KBM-7 (cell line): ENCODE measurements at regions not wholly inside any gene's neighbourhood (a gene's known extent, or its start where the extent isn't known, plus 50 kb on each side); places are given as distances from the start of the nearest gene placed in this dataset.

Experiments used
- DNase-seq: peaks from one replicate; pipeline ENCODE4 v3.0.0-alpha.2; 2015
- in situ Hi-C: fragments of 300-500 bp; cut with MboI; formaldehyde crosslinking; loops from 2 replicates; pipeline ENCODE4 v1.14.3; 2020; ENCODE audit warnings: low sequenced_read_pairs, low pct_unique_long_range_greater_than_20kb, mixed read lengths

DNA sequence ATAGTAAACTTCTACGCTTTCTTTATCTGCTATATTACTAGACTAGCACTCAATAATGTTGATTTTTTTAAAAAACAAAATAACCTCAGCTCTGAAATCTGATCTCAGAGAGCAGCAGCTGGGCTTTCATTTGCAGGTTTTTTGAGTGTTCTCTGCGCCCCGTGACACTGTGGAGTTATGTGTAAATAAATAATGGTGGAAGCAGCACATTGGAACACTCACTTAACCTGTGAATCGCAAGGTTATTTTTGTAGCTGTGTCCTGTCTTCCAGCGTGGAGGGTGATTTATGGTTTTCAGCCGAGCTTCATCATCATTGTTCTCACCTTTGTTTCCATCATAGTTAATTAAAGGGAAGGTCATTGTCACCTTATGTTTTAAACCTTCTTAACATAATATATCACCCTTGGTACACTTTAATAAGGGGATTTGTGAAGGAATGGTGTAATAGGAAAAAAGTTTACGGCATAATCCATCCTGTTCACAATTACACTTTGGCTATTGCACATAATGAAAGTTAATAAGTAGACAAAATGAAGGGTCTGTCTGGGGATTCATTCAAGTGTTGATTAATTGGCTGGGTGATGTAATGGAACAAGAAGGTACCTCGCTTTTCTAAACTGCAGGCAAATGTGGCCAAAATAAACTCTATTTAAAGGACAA is 493.3 kb upstream of the ADAMTS16 start:
- in situ Hi-C loops, result no loop called here
- DNase-seq, result no peak

DNA sequence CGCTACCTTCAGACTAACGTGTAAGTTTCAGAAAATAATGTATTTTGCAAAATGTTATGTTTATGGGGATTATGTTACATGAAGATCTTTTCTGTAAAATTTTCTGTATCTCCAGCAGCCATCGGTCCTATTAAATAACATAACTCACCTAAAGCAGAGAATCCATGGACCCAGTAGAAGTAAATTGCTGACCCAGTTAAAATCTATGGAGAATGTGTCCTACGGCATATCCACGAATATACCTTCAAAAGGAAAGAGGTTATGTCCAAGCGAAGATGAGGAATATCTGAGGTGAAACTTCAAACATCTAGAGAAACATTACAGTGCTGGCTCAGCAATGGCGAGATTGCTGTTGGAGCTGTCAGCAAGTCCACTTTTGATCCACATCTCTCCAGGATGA is 492.2 kb upstream of the ADAMTS16 start:
- in situ Hi-C loops, result no loop called here
- no peak for DNase-seq

DNA sequence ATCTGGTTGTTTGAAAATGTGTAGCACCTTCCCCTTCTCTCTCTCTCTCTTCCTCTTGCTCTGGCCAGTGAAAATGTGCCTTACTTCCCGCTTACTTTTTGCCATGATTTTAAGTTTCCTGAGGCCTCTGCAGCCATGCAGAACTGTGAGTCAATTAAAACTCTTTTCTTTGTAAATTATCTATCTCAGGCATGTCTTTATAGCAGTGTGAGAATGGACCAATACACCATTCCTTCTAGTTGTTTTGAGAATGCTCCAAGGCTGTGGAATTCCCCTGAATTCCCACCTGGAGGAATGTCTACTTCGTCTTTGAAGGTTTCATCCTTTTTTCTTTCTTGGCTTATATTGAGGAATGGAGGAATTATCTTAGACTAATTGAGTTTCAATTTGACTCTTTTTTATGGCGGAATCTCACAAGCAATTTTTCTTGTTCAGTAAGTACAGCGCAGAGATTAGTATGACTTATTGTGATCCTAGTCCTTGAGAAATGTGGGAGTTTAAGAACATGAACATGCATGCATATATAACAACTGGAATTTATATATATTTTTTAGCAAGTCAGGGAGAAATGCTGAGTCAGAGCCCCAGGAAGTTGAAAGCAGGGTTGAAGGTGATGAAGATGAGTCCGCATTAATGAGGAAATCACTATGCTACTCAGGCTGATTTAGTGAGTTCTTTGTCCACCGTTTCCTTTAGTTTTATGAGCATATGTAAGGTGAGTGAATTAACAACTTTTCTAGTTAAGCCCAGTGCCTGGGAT is 488.1 kb upstream of the ADAMTS16 start:
- DNase-seq, result no peak
- in situ Hi-C loops, result no loop called here

- in situ Hi-C loops, result no loop called here
- no peak for DNase-seq
Measured at GRCh38 chr5:4653475-4653874, 486.7 kb upstream of the ADAMTS16 start.

DNA sequence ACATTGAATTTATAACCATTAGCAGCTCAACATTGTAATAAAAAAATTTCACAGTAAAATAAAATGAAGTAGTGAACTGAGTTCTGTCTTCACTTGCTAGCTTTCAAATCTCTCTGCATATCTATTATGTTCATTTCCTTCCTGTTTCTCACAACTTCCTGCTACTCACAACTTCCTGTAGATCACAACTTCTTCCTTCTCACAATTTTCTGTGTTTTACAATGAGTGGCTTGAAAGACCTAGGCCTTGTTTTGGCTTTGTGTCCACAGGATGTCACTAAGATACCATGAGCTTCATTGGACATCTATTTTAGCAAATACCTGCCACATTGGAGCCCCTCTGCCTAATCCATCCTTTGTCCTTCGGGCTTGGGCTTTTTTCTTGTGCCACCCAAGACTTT is 480.3 kb upstream of the ADAMTS16 start:
- DNase-seq, result no peak

GRCh38 chr5:4661326-4661725 is 478.8 kb upstream of the ADAMTS16 start:
- DNase-seq, result no peak
- in situ Hi-C loops, result no loop called here

More for the DNA sequence above, 480.3 kb upstream of the ADAMTS16 start:
- in situ Hi-C loops, result no loop called here

GRCh38 chr5:4661836-4662235 is 478.3 kb upstream of the ADAMTS16 start:
- in situ Hi-C loops, result no loop called here
- DNase-seq, result no peak

GRCh38 chr5:4662756-4663155 is 477.4 kb upstream of the ADAMTS16 start:
- in situ Hi-C loops, result no loop called here
- no peak for DNase-seq

GRCh38 chr5:4665911-4666310 is 474.2 kb upstream of the ADAMTS16 start:
- DNase-seq, result no peak
- in situ Hi-C loops, result no loop called here

GRCh38 chr5:4674166-4674565 is 466.0 kb upstream of the ADAMTS16 start:
- in situ Hi-C loops, result no loop called here
- no peak for DNase-seq

GRCh38 chr5:4676934-4677333 is 463.2 kb upstream of the ADAMTS16 start:
- no peak for DNase-seq
- in situ Hi-C loops, result no loop called here

- in situ Hi-C loops, result no loop called here
- DNase-seq, result no peak
Measured at GRCh38 chr5:4684946-4685345, 455.2 kb upstream of the ADAMTS16 start.

DNA sequence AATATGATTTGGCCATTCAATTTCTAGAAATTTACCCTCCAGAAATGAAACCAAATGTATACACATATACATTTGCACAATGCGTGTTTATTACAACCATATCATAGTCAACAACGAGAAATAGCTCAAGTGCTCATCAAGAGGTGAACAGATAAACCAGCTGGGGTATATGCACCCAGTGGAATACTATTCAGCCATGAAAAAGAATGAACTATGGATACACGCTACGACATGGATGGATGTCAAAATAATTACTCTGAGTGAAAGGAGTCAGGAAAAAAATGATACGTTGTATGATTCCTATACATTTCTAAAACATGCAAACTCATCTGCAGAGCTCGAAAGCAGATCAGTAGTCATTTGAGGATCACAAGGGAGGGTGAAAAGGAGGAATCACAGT is 441.5 kb upstream of the ADAMTS16 start:
- DNase-seq, result no peak
- in situ Hi-C loops, result no loop called here

- in situ Hi-C loops, result no loop called here
- no peak for DNase-seq
Measured at GRCh38 chr5:4699592-4699991, 440.5 kb upstream of the ADAMTS16 start.

DNA sequence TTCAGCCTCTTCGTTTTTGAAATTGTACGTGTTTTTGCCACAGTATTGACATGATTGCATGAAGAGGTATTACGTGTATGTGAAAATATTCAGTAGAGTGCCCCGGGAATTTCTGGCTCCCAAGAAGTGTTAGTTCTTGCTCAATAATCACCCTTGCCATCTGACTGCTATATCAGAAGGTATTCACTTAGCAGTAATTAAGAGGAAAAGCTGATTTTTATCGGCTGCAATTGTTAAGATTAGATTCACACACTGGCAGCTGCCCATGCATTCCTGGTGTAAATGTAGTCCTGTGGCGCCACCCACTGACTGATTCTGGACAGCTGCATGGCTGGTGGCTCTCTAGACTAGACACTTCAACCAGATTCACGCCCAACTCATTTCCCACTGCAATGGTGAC is 440.1 kb upstream of the ADAMTS16 start:
- in situ Hi-C loops, result no loop called here
- peak; percentile 53 for DNase-seq

DNA sequence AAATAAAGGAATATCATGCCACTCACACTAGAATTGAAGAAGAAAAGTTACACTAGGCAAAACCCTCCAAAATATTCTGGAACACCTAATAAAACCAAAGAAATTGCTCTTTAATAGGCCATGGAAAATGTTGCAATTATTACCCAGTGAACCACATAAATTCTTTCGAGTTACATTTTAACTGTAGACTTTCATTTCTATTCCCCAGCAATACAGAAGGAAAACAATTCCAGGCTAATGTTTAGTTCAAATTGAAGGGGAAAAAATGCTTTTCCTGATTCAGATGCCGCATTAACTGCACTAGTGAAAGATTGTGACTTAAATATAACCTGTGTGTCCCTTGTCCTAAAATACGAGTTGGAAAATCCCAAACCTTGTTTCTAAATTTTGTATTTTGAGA is 439.3 kb upstream of the ADAMTS16 start:
- in situ Hi-C loops, result no loop called here
- no peak for DNase-seq

DNA sequence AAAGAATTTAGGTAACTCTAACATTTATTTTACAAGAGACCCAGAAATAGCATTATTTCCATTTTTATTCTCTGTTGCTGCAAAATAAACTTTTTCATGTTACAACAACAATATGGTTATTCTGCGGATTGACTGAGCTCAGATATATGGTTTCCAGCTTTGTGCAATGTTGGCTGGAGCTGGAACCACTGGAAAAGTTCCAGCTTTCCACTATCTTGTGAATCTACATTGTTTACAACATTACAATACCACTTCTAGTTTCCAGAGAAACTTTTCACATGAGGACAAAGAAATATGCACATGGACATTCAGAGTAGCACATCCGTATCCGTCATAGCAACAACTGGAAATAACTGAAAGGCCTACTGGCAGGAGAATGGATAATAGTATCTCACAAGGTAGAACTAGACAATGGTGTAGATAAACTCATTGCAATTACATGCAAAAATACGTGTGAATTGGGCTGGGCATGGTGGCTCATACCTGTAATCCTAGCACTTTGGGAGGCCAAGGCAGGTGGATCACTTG is 436.1 kb upstream of the ADAMTS16 start:
- DNase-seq, result no peak
- in situ Hi-C loops, result no loop called here

DNA sequence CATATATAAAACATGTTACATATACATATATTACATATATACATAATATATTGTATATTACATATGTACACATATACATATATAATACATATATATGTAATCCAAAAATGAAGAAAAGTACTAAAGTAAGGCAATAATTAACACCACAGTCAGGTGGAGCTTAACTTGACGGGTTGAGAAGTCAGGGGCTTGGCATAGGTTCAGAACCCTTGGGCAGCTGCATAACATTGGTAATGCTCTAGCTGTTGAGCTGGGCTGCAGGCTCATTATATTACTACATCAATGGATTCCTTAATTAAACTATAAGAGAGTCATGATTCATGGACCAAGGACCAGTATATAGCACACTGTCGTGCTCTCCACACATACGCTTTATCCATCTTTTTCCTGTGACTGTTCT is 435.2 kb upstream of the ADAMTS16 start:
- no peak for DNase-seq
- in situ Hi-C loops, result no loop called here

GRCh38 chr5:4716781-4717180 is 423.3 kb upstream of the ADAMTS16 start:
- in situ Hi-C loops, result no loop called here
- no peak for DNase-seq

DNA sequence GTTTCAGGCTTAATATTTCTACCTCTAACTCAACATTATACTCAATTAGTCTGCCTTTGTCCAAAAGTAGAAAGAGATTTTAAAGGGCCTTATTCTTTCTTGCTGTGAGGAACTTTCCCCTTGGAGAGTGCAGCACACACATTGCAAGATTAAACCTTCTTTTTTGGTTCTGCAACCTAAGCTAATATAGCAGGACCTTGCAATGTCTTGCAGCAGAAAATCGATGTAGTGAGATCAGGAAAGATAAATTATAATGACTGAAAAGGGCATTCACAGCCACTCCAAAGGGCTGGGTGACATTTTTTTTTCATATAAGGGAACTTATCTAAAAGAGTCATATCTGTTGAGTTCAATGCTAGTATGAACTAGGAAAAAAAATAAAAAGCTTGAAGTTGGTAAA is 422.7 kb upstream of the ADAMTS16 start:
- in situ Hi-C loops, result no loop called here
- DNase-seq, result no peak

DNA sequence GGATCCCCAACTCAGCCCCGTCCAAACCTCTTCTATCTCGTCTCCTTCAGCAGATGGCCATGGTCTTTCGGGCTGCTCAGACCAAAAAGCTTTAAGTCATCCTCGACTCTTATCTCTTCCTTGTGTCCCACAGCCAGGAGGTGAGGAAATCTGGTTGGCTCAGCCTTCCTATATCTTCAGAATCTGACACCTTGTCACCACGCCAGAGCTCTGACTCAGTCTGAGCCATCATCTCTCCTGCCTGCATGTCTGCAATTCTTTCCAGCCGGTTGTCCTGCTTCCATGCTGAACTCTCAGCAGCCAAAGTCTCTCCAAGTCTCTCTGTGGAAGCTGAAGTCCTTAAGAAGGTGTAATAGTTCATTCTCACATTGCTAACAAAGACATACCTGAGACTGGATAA is 419.3 kb upstream of the ADAMTS16 start:
- DNase-seq, result no peak
- in situ Hi-C loops, result no loop called here
